MG63 (cell line): ENCODE measurements at regions not wholly inside any gene's neighbourhood (a gene's known extent, or its start where the extent isn't known, plus 50 kb on each side); places are given as distances from the start of the nearest gene placed in this dataset.

Experiments
- DNase-seq: peaks from one replicate; pipeline ENCODE4 v3.0.0-alpha.2; 2020
- H3K27me3 ChIP-seq: fragments of 250-450 bp; sonication (Bioruptor Pico); 2 replicates; pipeline ENCODE4 v1.5.1; 2020; ENCODE audit warnings: mild to moderate bottlenecking, moderate library complexity
- H3K36me3 ChIP-seq: fragments of 250-450 bp; sonication (Bioruptor Pico); 2 replicates; pipeline ENCODE4 v1.5.1; 2020; ENCODE audit warnings: mild to moderate bottlenecking, moderate library complexity
- H3K4me3 ChIP-seq: fragments of 250-450 bp; sonication (Bioruptor Pico); 2 replicates; pipeline ENCODE4 v1.5.1; 2020; ENCODE audit warnings: mild to moderate bottlenecking, moderate library complexity
- H3K9me3 ChIP-seq: fragments of 250-450 bp; sonication (Bioruptor Pico); 2 replicates; pipeline ENCODE4 v1.5.1; 2020; ENCODE audit warnings: mild to moderate bottlenecking, moderate library complexity

- Histone ChIP-seq H3K9me3 (no peaks in the 10 kb centered on the region), H3K36me3 (no peaks in the 10 kb centered on the region), H3K4me3 (no peak overlapping the region), H3K27me3 (no peaks in the 10 kb centered on the region)
- DNase-seq: no peak
Observed at GRCh38 chr6:95496769-95497426, 80.4 kb upstream of the MANEA start.

- DNase-seq: no peak
- Histone ChIP-seq H3K9me3 (peaks cover 9% of the 10 kb centered on the region), H3K27me3 (no peaks in the 10 kb centered on the region), H3K36me3 (no peaks in the 10 kb centered on the region), H3K4me3 (no peak overlapping the region)
Observed at GRCh38 chr6:95501032-95501904, 76.1 kb upstream of the MANEA start.

GRCh38 chr6:95503568-95503967, 73.8 kb upstream of the MANEA start:
- Histone ChIP-seq H3K27me3 (no peaks in the 10 kb centered on the region), H3K9me3 (peaks cover 9% of the 10 kb centered on the region), H3K4me3 (no peak overlapping the region), H3K36me3 (no peaks in the 10 kb centered on the region)
- DNase-seq: no peak

DNA sequence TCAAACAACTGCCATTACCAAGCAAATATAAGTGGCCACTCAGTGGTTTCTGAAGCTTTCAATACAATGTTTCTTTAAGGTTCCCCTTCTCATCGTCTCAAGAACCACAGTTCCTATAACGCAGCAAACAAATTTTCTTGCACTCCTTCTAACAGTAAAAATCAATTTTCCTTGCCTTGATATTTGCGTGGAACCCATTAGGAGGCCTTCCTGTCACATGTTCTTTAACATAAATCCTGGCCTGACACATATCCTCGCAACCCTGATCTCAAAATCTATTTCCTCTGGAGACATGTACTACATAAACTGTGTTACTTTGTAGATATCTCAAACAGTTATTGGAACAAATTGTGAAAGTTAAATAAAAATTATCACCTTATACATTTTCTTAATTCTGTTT, 65.9 kb upstream of the MANEA start:
- Histone ChIP-seq H3K4me3 (no peak overlapping the region), H3K27me3 (no peaks in the 10 kb centered on the region), H3K36me3 (no peaks in the 10 kb centered on the region), H3K9me3 (no peaks in the 10 kb centered on the region)
- no peak for DNase-seq

- H3K36me3 ChIP-seq: no peaks in the 10 kb centered on the region
- H3K9me3 ChIP-seq: no peaks in the 10 kb centered on the region
- no peaks in the 10 kb centered on the region for H3K27me3 ChIP-seq
- H3K4me3 ChIP-seq: no peak overlapping the region
- no peak for DNase-seq
Observed at GRCh38 chr6:95515975-95516374, 61.4 kb upstream of the MANEA start.

DNA sequence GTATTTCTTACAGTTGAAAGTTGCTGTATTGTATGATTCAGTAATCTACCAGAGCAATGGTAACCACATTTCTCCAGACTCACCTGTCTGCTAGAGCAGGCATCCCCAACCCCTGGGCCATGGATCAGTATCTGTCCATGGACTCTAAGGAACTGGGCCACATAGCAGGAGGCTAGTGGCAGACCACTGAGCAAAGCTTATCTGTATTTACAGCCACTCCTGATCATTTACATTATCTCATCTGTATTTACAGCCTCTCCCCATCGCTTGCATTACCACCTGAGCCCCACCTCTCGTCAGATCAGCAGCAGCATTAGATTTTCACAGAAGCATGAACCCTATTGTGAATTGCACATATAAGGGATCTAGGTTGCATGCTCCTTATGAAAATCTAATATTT, 60.3 kb upstream of the MANEA start:
- H3K9me3 ChIP-seq: no peaks in the 10 kb centered on the region
- H3K36me3 ChIP-seq: no peaks in the 10 kb centered on the region
- no peak overlapping the region for H3K4me3 ChIP-seq
- no peak for DNase-seq
- no peaks in the 10 kb centered on the region for H3K27me3 ChIP-seq

DNA sequence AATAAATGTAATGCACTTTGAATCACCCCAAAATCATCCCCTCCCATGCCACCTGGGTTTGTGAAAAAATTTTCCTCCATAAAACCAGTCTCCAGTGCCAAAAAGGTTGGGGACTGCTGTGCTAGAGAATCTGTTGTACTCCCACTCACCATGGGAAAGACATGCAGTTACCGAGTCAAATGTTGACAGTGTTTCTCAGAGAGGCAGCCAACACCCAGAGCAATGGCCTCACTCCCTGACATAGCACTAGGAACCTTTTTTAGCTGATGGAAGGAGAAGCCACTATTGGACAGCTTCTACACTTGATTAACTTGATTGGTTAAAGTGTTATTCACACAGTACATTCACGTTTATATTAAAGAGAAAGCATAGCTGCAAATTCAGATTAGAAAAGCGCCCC, 59.8 kb upstream of the MANEA start:
- Histone ChIP-seq H3K4me3 (no peak overlapping the region), H3K27me3 (no peaks in the 10 kb centered on the region), H3K9me3 (no peaks in the 10 kb centered on the region), H3K36me3 (no peaks in the 10 kb centered on the region)
- DNase-seq: no peak

DNA sequence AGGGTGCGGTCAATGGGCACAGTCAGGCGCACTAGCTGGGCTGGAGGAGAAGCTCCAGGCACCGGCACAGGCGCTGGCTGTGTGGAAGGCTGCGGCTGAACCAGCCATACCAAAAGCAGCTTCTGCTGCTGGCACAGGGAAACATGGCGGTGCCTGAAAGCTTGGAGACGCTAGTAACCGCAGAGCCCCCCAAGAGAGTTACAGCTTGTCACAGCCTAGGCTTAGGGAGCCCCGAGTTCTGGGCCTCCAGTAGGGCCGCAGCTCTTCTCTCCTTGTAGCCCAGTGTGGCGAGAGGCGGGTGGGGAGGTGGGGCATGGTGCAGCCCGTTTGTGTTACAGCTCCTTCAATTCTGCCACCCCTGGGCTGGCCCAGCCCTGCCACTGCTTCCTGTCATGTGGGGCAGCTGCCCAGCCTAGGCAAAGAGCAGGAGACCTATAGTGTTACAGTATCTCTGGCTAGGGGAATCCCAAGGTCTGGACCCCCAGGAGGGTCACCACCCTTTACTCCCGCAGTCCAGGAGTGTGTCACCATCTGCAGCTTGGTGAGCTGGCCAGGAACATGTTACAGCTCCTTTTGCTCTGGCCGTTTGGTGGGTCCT, 58.6 kb upstream of the MANEA start:
- no peaks in the 10 kb centered on the region for H3K36me3 ChIP-seq
- DNase-seq: no peak
- H3K9me3 ChIP-seq: no peaks in the 10 kb centered on the region
- H3K4me3 ChIP-seq: no peak overlapping the region
- no peaks in the 10 kb centered on the region for H3K27me3 ChIP-seq

GRCh38 chr6:95519228-95520037, 57.9 kb upstream of the MANEA start:
- H3K27me3 ChIP-seq: no peaks in the 10 kb centered on the region
- H3K36me3 ChIP-seq: no peaks in the 10 kb centered on the region
- H3K9me3 ChIP-seq: no peaks in the 10 kb centered on the region
- no peak for DNase-seq
- no peak overlapping the region for H3K4me3 ChIP-seq

DNA sequence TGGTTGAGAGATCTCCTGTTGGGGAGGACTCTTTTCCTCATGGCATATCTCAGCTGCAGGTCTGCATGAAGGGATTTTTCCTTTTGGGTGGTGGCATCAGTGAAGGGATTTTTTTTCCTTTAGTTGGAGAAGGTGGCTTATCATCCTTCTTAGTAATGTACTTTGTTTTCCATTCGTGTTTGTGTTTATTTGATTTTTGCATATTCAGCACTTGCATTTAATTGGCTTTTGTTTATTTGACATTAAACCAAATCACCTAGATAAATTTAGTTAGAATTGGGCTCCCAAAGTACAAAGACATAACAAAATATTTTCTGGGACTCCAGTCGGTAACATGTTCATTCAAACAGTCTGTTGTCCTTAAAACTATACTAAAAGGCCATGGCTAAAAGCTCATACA, 56.2 kb upstream of the MANEA start:
- no peak overlapping the region for H3K4me3 ChIP-seq
- no peaks in the 10 kb centered on the region for H3K36me3 ChIP-seq
- DNase-seq: no peak
- H3K27me3 ChIP-seq: no peaks in the 10 kb centered on the region
- H3K9me3 ChIP-seq: no peaks in the 10 kb centered on the region
